GM19395 (cell line): ENCODE measurements at regions not wholly inside any gene's neighbourhood (a gene's known extent, or its start where the extent isn't known, plus 50 kb on each side); places are given as distances from the start of the nearest gene placed in this dataset.

Experiments
- ATAC-seq: cut with Tn5 transposase; IDR thresholded peaks from one replicate; pipeline ENCODE4 v1.9.1; 2021; ENCODE audit warnings: mild to moderate bottlenecking, moderate library complexity; ENCODE audit not compliant: unreplicated experiment

- no peak for ATAC-seq
These were observed 86.8 kb upstream of the STARD13 start for GRCh38 chr13:33372251-33372919.

DNA sequence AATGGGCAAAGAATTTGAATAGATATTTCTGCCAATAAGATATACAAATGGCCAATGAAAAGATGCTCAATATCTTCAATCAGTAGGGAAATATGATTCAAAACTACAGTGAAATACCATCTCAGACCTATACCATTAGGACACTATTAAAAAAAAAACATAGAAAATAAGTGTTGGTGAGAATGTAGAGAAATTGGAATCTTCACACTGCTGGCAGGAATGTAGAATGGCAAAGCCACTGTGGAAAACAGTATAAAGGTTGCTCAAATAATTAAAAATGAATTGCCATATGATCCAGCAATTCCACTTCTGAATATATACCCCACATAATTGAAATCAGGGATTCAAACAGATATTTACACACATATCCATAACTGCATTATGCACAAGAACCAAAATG lies 88.1 kb upstream of the STARD13 start:
- ATAC-seq: no peak

DNA sequence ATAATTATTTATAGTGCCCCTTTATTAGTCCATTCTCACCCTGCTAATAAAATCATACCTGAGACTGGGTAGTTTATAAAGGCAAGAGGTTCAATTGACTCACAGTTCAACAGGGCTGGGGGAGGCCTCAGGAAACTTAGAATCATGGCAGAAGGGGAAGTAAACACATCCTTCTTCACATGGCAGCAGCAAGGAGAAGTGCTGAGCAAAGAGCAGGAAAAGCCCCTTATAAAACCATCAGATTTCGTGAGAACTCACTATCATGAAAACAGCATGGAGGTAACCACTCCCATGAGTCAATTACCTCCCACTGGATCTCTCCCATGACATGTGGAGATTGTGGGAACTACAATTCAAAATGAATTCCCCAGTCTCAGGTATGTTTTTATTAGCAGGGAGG lies 89.9 kb upstream of the STARD13 start:
- ATAC-seq: no peak

- no peak for ATAC-seq
These were observed 90.7 kb upstream of the STARD13 start for GRCh38 chr13:33376212-33376611.

- ATAC-seq: no peak
These were observed 91.9 kb upstream of the STARD13 start for GRCh38 chr13:33377411-33377810.

GRCh38 chr13:33377825-33378224 lies 92.3 kb upstream of the STARD13 start:
- no peak for ATAC-seq

GRCh38 chr13:33379608-33380007 lies 94.1 kb upstream of the STARD13 start:
- ATAC-seq: no peak

DNA sequence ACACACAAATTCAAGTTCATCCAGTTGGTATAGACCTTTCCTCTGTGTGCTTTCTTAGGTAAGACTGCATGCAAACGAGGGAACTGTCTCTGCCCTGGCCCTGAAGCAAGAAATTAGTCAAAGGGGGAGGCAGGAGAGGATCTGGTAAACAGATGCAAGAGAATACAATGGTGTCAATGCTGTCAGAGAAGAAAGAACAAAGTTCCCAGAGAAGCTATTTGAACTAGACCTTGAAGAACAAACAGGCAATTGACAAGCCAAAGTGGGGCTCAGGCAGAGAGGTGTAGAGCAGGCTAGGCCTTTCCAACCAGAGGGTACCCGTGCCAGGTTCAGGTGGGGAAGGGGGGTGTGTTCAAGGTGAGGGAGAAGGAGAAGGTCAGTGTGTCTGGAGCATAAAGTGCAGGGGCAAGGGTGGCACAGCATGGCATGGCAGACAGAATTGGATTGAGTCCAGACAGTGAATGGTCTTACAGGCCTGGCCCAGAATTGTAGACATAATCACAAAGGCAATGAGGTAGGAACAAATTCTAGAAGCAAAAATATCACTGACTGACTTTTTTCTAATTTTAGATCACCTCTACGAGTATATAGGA lies 95.0 kb upstream of the STARD13 start:
- no peak for ATAC-seq

DNA sequence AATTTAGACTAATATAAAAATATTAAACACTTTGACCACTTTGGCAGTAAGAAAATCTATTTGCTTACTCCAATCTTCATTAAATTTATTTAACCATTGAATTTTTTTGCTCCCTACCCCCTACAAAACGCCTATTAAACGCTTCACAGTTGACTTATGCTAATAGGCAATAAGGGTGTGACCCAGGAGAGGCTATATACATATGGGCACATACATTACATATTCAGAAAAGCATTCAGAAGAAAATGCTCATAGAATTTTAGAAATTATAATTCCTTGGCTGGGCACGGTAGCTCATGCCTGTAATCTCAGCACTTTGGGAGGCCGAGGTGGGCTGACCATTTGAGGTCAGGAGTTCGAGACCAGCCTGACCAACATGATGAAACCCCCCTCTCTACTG lies 95.6 kb upstream of the STARD13 start:
- no peak for ATAC-seq

GRCh38 chr13:33381906-33382305 lies 96.4 kb upstream of the STARD13 start:
- no peak for ATAC-seq

DNA sequence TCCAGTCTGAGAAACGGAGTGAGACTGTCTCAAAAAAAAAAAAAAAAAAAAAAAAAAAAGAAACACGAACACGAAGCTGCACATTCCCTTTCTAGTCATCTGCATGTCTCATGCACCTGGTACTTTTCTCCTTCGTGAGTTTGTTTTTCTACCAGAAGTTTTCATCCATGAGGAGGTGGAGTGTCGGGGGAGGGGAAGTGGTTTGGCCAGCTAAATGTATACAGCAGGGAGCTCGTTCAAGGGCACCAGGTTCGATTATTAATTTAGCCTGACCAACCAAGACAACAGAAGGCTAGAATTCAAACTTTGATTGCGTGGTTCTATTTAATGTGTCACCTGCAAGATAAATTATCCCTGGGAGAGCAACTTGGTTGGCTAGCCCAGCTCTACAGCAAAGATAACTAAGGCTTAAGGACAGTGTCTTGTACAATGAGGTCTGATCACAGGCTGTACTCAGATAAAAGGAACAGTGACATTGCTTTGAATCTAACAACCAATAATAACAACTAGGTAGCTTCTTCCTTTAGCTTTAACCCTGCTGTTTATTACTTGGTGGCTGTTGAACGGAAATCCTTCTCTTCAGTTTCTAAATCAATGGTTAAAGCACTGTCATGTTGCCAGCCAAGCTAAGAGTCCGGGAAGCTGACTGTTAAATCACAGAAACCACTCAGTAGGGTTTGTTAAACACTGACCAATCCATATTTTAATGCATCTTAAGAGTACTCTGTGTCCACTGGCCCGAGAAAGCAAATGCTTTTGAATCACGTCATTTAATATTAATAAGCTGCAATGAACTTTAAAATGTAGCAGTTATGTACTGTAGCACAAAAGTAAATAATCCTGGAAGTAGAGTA lies 98.4 kb upstream of the STARD13 start:
- ATAC-seq: no peak

- no peak for ATAC-seq
These were observed 102.9 kb upstream of the STARD13 start for GRCh38 chr13:33388286-33388998.

DNA sequence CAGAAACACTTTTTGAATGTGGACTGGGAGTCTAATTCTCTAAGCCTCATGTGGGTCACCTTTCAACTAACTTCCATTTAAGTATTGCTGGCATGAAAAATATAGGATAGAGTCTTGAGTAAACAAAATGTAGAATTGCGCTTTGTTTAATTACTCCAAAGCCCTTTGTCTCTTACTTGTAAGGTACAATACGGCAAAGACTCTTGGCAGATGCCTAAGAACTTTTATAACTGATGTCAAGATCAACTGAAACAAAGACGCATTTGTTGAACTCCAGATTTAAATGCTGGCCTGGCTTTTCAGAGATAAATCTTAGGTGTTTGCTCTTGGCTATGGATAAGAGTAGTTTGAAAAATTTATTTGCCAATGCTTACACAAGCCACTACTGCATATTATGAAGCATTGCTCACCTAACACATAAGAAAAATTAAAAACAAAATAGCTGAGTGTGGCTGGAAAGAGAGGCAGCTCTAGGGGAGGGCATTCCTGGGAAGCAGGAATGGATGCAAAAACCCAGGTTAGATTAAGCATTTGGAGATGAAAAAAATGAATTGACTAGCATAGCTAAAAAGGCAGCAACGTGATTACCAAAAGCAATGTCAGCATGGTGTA lies 107.3 kb upstream of the STARD13 start:
- ATAC-seq: no peak

- no peak for ATAC-seq
These were observed 108.9 kb upstream of the STARD13 start for GRCh38 chr13:33394294-33394932.

GRCh38 chr13:33401238-33401637 lies 115.7 kb upstream of the STARD13 start:
- no peak for ATAC-seq

- no peak for ATAC-seq
These were observed 117.4 kb upstream of the STARD13 start for GRCh38 chr13:33402975-33403374.

DNA sequence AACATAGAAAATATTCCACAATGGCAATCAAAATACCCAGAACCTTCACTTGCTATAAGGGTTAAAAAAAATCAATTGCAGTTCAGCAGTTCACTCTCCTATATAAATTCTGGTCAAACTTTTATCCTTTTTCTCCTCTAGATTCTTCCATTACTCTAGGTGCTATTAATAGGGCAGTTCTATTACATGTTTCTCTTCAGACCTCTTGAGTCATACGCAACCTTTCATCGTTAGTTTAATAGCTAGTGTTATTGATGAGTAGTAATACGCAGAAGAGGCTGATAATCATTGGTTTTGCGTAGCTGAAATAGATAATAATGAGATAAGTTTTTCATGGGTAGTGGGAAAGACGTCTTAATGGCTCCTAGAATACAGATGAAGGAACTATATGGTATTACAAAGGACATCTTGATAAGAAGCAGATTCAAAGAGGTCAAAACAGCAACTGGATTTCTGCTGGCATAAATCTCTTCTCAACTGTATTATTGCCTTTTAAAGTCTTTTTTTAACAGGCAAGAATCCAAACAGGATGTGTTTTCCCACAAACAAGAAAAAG lies 118.3 kb upstream of the STARD13 start:
- no peak for ATAC-seq

DNA sequence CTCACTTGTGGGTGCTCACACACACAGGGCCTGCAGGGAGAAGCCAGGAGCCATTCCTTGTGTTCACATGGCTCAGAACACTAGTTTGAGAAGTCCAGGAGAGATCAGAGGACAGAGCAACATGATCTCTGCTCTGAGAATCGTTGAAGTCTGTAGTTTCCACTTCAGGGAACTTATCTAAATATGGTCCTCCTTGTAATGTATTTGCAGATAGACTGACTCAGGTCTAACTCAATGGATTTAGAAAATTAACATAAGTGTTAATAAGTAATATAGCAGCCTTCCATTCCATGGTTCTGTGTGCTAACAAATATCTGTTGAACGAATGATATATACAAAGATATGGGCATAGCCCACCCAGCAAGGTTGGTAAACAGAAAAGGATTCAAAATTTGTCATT lies 119.8 kb upstream of the STARD13 start:
- ATAC-seq: no peak

DNA sequence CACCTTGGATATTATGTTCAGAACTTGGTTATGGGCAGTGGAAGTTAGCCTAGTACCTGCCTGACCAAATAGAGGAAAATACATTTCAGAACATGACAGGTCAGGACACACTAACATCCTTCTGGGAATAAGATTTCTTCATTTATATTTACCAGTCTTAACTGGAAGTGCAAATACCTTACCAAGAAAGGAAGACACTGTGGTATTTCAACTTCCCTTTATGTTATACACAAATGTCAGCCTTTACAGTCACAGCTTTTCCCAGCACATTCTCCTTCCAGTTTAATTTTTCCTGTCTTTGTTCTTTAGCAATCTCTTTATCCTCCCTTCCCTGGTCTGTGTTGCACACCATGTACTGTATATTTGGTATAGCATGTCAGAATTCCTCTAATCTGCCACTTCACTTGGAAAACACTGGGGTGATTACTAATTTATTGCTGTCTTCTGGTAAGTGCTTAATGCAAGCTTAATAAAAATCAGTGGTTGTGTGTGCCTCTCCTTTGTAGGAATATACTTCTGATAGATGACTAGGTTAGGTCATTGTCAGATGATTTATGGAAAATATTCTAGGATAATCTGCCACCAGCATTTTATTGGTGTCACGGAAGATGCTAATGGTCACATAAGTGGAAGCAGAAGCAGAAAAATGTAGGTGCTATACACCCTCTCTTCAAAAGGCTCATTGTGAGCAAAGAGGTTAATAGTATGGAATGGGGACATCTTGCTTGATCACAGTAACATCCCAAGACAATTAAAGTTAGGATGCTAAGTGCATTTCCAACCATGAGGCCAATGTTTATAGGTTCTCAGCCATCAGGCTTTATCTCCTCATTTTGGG lies 124.3 kb upstream of the STARD13 start:
- no peak for ATAC-seq
